IPS DF 19.7 (cell line): ENCODE measurements at regions not wholly inside any gene's neighbourhood (a gene's known extent, or its start where the extent isn't known, plus 50 kb on each side); places are given as distances from the start of the nearest gene placed in this dataset.

ENCODE experiments used
- DNase-seq: peaks from one replicate; pipeline ENCODE4 v3.0.0-alpha.2; 2013; ENCODE audit warnings: low read depth, low spot score

GRCh38 chr15:97688886-97689285 is 271.6 kb upstream of the ARRDC4 start:
- no peak for DNase-seq

DNA sequence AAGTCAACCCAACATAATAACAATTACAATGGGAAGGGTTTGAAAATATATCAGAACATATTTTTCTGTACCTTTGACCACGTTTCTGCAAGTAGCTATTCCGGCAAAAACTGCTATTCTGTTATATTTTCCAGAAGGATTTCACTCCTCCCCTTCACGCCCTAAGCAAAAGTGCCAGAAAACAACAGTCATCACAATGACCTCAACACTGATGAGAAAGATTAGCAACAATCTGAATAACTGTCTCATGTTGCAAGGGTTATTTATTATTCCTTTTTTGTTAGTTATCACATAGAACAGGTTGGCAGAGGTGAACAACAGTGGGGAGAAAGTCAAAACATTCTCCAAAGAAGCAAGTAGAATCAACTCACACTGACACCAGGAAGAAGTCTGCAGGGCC is 269.4 kb upstream of the ARRDC4 start:
- no peak for DNase-seq

GRCh38 chr15:97691799-97692198 is 268.7 kb upstream of the ARRDC4 start:
- DNase-seq, result no peak

DNA sequence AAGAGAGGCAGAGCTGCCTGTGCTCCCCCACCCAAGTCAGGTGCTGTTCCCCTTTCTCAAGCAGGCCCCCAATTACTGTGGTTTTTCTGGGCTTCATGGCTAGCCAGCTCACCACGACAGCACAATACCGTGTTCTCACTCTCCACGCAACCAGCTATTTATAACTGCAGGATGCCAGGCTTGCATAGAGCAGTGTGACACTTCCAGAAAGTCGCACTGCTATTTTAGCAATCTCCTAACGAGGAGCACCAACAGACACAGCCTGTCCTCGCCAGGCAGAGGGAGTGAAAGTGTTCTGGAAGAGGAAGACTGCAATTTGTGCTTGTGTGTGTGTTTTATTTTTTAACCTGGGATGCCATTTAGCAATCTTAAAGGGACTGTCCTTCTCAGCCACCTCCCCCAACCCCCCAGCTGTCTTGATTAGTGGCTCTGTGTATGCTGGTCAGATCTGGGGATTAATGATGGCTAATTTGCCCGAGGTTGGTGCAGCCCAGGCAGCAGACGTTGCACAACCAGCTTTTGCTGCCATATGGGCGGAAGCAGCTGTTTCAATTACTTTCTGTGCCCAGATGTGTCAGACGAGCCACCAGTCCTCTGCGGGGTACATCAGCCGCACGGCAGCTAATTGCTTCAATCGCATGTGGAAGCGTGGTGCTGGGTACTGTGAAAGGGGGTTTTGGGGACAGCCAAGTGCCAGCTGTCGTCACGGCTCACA is 268.0 kb upstream of the ARRDC4 start:
- no peak for DNase-seq

DNA sequence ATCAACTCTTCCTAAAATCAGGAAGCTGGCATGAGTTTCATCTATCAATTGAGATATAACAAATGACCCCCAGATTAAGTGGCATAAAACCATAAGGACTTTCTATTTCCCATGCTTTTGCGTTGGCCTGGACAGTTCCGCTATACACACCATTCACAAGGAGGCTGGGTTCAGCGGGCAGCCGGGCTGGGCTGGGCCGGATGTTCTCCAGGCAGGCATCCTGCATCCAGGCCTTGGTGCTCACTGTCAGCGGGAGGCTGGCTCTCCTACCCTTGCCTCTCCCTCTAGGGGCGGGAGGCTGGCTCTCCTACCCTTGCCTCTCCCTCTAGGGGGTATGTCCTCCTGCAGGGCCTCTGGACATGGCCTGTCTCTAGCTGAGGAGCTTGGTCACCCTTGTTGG is 266.0 kb upstream of the ARRDC4 start:
- no peak for DNase-seq

- DNase-seq, result no peak
These were observed 257.1 kb upstream of the ARRDC4 start for GRCh38 chr15:97703400-97703799.

DNA sequence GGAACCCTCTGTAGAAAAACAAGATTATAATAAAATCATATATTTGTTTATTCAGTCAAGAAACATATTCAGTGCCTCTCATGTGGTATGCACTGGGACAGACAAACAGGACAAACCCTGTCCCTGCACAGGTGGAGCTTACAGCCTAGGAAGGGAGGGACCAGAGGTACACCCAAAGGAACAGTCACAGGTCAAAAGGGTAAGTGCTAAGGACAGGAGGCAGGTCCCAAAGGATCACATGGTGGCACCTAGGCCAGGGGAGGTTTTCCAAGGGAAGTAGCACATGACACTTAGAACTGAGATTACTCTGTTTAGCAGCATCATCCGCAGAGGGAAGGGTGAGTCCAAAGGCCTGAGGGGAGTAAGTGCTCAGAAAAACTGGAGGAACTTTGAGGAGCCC is 254.4 kb upstream of the ARRDC4 start:
- DNase-seq, result no peak

DNA sequence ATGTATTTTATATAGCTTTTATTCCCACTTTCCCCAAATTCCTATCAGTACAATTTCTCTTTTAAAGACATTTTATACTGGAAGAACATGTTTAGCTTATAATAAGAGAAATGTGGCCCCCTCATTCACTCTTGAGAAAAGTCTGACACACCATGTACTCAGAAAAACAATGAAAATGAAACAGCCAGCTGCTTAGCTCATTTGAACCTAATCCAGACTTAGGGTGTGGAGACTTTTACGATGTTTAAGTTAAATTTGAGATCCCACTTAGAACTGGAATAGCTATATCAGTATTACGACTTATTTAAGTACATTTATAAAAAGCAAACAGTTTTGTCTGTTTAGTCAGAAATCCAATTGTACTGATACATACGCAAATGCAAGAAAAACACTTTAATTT is 252.3 kb upstream of the ARRDC4 start:
- DNase-seq, result no peak

DNA sequence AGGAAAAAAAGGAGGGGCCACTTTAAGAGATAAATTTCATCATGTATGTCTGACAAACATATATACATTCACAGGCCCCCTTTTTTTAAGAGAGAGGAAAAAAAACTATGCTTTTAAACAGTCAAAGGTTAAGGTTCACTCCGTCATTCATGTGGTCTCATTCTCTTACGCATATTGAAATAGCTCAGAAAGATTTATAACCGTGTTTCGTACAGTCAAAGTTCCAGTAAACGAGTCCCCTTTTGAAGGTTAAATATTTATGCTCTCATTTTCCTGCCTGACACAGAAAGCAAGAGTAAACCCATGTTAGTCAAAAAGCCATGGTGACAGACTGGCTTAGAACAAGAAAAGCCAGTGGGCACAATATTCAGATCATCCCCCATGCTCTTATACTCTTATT is 248.0 kb upstream of the ARRDC4 start:
- DNase-seq, result no peak

GRCh38 chr15:97717806-97718205 is 242.7 kb upstream of the ARRDC4 start:
- DNase-seq, result no peak

GRCh38 chr15:97718509-97718908 is 242.0 kb upstream of the ARRDC4 start:
- no peak for DNase-seq

DNA sequence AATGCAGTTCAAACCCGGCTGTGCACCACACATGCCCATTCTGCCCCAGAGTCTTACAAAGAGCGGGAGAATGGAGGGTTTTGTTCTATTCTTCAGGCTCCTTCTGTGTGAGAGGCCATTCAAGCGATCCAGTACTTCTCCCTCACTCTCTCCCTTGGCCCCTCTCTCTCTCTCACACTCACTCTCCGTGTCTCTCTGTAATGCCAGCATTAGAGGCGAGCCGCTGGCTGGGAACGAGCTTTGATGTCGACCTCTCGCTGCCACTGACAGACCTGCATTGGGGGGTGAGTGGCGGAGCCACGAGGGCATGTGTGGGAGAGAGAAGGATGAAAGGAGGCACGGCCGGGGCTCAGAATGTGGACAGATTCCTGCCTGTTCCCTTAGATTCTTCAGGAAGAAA is 231.7 kb upstream of the ARRDC4 start:
- DNase-seq, result no peak

DNA sequence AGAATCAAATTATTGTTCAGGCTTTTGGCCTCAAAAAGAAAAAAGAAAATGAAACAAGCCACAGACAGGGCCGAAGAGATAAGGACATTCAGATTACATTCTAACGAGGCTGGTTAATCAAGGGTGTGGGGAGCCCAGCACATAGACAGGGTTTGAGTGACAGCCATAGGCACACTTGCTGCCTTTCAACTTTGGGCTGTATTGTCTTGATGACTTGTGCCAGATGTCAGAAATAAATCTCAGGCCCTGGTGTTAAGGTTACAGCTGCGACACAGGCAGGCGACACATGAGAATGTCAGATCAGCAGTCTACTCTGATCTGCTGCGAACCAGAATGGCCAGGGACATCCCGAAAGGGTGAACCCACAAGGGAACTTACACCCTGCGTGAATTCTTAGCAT is 231.2 kb upstream of the ARRDC4 start:
- DNase-seq, result no peak

DNA sequence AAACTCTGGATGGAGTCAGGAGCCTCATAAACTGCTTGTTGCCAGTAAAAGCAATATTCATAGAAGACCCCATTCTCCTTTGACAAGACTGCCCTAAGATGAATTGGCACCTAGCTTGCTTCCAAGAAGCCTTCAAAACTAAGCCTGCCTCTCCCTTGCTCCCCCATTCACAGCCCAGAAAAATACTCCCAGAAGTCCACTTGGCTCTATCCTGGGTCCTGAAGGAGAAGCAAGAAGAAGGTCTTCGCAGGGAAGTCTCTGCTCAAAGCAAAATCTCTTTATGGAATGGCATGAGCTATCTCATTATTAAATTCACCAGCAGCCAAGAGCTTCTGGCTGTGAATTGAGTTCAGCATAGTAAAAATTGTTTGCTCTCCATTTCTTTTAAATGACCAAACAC is 230.2 kb upstream of the ARRDC4 start:
- no peak for DNase-seq

- DNase-seq, result no peak
These were observed 228.6 kb upstream of the ARRDC4 start for GRCh38 chr15:97731859-97732258.

GRCh38 chr15:97733373-97733772 is 227.1 kb upstream of the ARRDC4 start:
- DNase-seq, result no peak

DNA sequence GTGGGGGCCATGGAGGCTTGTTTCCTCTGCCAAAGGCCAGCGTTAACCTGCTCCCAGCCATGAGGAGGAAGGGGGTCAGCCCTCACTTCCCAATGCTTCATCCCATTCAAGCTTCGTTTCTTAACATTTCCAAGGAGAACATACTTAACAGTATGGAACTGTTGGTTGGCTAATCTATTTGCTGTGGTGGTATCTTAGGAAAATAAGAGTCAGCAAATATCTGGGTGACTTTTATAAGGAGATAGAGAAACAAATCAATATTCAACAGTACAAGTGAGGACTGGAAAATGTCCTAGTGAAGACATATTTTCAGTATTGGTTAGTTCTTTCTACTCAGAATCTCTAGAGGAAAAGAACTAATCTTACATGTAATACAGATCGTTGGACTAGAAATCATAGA is 223.8 kb upstream of the ARRDC4 start:
- DNase-seq, result no peak

DNA sequence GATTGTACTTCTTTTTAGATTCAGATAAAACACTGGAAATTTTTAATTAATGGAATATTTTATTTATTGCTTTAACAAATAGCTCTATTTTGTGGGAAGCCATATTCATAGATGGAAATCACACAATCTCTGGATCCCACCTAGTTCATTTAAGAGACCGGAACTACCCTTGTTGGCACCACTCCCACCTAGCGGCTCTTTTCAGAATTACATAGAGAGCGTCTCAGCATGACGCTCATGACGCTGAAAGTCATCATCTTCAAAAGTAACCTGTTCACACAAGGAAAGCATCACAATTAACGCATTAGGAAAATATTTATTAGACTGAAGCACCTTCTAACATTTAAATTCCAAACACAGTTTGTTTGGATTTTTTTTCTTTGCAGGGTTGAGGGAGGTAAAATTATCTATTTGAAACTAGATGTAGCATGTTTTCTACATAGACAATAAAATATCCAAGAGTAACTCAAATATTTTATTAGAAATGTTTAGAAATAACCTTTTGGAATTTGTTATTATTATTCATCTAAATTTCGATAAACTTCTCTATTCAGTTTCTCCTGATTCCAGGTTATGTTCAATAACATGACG is 214.9 kb upstream of the ARRDC4 start:
- DNase-seq, result no peak

- DNase-seq, result no peak
These were observed 213.2 kb upstream of the ARRDC4 start for GRCh38 chr15:97747342-97747741.

GRCh38 chr15:97748576-97748975 is 211.9 kb upstream of the ARRDC4 start:
- no peak for DNase-seq

DNA sequence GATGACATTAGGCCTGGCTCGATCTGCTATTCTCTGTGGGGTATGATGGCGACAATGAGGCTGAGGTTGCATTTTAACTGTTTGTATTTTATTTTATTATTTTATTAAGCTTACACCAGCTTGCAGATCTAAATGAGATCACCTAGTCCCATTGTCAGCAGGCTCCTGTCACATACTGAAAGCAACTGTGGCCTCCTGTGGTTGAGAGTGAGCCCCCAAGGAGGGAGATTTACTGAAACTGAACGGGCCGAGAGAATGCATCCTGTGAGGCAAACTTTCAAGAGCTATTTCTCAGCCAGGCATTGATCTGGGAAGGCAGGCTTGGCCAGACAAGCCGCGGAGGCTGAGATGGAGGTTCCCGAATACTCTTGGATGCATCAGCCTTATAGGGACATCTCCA is 210.4 kb upstream of the ARRDC4 start:
- no peak for DNase-seq

DNA sequence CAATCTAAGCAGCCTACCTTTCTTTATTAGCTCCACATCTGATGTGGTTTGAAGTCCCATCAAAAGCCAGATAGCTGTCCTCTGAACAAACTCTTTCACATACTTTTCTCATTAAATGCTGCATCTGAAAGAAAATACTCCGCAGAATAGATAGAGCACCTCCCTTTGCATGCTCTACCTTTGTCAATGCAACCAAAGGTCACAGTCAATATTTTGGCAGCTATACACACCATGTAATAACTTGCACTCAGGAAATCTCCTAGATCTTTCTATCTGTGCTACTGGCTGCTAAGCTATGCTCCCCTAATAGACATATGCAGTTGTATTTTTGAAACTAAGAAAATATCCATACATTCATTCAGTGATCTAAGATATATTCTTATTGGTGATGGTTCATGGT is 204.8 kb upstream of the ARRDC4 start:
- DNase-seq, result no peak

GRCh38 chr15:97759363-97759762 is 201.1 kb upstream of the ARRDC4 start:
- DNase-seq, result no peak

DNA sequence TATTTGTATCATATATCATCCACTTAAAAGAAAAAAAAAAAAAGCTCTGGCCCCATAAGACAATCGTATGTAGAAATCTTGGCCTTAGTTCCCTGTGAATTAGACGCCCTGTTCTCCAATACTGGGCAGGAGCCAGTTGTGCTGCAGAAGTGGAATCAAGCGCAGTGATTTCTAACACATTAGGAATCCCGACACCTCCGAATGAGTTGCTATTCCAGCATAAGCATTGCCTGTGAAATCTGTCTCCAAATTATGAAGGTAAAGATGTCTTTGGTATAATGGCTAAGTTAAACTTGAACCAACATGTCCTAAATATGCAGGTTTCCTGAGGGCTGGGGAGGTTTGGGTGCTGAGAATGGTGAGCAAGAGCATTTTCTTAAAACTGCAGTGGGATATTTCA is 199.4 kb upstream of the ARRDC4 start:
- DNase-seq, result no peak
